Nephron (organoid): ENCODE measurements at regions not wholly inside any gene's neighbourhood (a gene's known extent, or its start where the extent isn't known, plus 50 kb on each side); places are given as distances from the start of the nearest gene placed in this dataset.

Source experiments
- H3K27ac Mint-ChIP-seq, 3 experiments: 2 replicates each; pipeline ENCODE4 v1.8.0; 2020; ENCODE audit warnings: mixed read lengths in 3 of 3, mild to moderate bottlenecking in 2 of 3, moderate library complexity in 1 of 3
- H3K27me3 Mint-ChIP-seq: 2 replicates; pipeline ENCODE4 v1.8.0; 2021; ENCODE audit warnings: low read depth, mild to moderate bottlenecking, moderate library complexity, mixed read lengths
- H3K36me3 Mint-ChIP-seq: 2 replicates; pipeline ENCODE4 v1.8.0; 2020; ENCODE audit warnings: low read depth, mixed read lengths
- H3K4me1 Mint-ChIP-seq: 2 replicates; pipeline ENCODE4 v1.8.0; 2020; ENCODE audit warnings: mixed read lengths
- H3K4me3 Mint-ChIP-seq, 3 experiments: 2 replicates each; pipeline ENCODE4 v1.8.0; 2020; ENCODE audit warnings: mild to moderate bottlenecking in 3 of 3, mixed read lengths in 3 of 3, moderate library complexity in 2 of 3
- H3K9me3 Mint-ChIP-seq: 2 replicates; pipeline ENCODE4 v1.8.0; 2020; ENCODE audit warnings: mixed read lengths
- TF ChIP-seq, protein P1 (sequence below), 3 experiments: fragments of 200-600 bp; sonication (generic); IDR thresholded peaks; one replicate each; pipeline ENCODE4 v1.5.0; 2021; ENCODE audit warnings: antibody characterized with exemption in 3 of 3; ENCODE audit not compliant: unreplicated experiment in 3 of 3

DNA sequence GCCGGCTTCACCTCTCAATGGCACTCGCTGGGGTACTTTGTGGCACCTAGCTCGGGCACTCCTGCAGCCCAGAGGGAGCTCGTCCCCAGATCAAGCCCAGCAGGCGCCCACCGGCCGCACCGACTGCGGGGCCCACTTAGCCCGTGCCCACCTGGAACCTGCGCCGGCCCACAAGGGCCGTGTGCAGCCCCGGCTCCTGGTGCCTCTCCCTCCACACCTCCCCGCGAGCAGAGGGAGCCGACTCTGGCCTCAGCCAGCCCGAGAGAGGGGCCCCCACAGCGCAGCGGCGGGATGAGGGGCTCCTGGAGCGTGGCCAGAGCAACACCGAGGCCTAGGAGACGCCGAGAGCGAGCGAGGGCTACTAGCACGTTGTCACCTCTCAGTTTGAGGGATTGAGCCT, 82.1 kb upstream of the SHISA3 start:
- H3K4me3 Mint-ChIP-seq = no peak overlapping the region
- no peaks in the 10 kb centered on the region for H3K36me3 Mint-ChIP-seq
- TF ChIP-seq, protein P1, sequence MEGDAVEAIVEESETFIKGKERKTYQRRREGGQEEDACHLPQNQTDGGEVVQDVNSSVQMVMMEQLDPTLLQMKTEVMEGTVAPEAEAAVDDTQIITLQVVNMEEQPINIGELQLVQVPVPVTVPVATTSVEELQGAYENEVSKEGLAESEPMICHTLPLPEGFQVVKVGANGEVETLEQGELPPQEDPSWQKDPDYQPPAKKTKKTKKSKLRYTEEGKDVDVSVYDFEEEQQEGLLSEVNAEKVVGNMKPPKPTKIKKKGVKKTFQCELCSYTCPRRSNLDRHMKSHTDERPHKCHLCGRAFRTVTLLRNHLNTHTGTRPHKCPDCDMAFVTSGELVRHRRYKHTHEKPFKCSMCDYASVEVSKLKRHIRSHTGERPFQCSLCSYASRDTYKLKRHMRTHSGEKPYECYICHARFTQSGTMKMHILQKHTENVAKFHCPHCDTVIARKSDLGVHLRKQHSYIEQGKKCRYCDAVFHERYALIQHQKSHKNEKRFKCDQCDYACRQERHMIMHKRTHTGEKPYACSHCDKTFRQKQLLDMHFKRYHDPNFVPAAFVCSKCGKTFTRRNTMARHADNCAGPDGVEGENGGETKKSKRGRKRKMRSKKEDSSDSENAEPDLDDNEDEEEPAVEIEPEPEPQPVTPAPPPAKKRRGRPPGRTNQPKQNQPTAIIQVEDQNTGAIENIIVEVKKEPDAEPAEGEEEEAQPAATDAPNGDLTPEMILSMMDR (IDR thresholded peaks at IDR 0.05; ENCODE audit: unreplicated experiment in 3 of 3) = no peak
- no peak overlapping the region for H3K27ac Mint-ChIP-seq
- no peaks in the 10 kb centered on the region for H3K4me1 Mint-ChIP-seq
- no peaks in the 10 kb centered on the region for H3K9me3 Mint-ChIP-seq
- peaks cover 7% of the 10 kb centered on the region for H3K27me3 Mint-ChIP-seq

- Mint-ChIP-seq H3K4me3 (no peak overlapping the region), H3K27ac (no peak overlapping the region), H3K9me3 (peaks cover 10% of the 10 kb centered on the region), H3K36me3 (no peaks in the 10 kb centered on the region), H3K27me3 (peaks cover 5% of the 10 kb centered on the region), H3K4me1 (peaks cover 4% of the 10 kb centered on the region)
- TF ChIP-seq, protein P1 (IDR thresholded peaks at IDR 0.05; ENCODE audit: unreplicated experiment in 3 of 3) = no peak
Observed at GRCh38 chr4:42320822-42321388, 76.4 kb upstream of the SHISA3 start.

GRCh38 chr4:42326040-42326439, 71.2 kb upstream of the SHISA3 start:
- Mint-ChIP-seq H3K4me3 (no peak overlapping the region), H3K27me3 (no peaks in the 10 kb centered on the region), H3K4me1 (peaks cover 36% of the 10 kb centered on the region), H3K9me3 (peaks cover 8% of the 10 kb centered on the region), H3K27ac (peak overlapping the region; percentile 13 to 80 (median 61)), H3K36me3 (peaks cover under 1% of the 10 kb centered on the region)
- TF ChIP-seq, protein P1 (IDR thresholded peaks at IDR 0.05; ENCODE audit: unreplicated experiment in 3 of 3) = no peak

DNA sequence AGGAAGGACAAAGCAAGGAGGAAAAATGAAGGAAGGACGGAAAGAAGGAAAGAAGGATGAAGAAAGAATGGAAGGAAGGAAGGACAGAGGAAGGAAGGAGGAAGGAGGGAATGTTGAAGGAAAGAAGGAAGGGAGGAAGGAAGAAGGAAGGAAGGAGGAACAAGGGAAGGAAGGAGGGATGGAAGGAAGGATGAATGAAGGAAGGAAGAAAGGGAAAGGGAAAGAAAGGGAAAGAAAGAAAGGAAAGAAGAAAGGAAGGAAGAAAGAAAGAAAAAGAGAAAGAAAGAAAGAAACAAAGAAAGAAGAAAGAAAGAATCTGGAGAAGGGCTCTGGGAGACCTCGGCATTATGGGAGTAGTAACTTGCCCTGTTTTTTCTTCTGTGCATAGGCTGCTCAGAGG, 70.8 kb upstream of the SHISA3 start:
- H3K4me1 Mint-ChIP-seq = peaks cover 40% of the 10 kb centered on the region
- H3K27me3 Mint-ChIP-seq = no peaks in the 10 kb centered on the region
- peaks cover 3% of the 10 kb centered on the region for H3K36me3 Mint-ChIP-seq
- TF ChIP-seq, protein P1 (IDR thresholded peaks at IDR 0.05; ENCODE audit: unreplicated experiment in 3 of 3) = no peak
- peaks cover 5% of the 10 kb centered on the region for H3K9me3 Mint-ChIP-seq
- H3K4me3 Mint-ChIP-seq = no peak overlapping the region
- peak overlapping the region; percentile 13 to 80 (median 61) for H3K27ac Mint-ChIP-seq

DNA sequence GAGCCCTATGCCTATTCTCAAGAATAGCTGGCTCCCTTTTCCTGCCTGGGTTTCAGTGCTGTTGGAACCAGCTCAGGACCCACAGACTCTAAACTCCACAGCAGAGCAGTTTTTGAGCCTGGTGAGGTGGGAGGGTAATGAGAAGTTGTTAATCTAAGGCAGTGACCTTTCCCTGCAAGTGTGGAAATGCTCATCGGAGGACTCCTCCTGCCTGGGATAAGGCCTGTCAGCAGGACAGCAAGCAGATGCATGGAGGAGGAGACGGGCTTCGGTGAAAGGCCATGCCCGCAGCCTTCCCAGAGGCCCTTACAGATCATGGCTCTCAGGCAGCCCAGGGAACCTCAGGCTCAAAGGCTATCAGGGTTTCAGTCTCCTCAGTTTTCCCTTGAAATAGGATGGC, 70.0 kb upstream of the SHISA3 start:
- H3K36me3 Mint-ChIP-seq = peaks cover 3% of the 10 kb centered on the region
- TF ChIP-seq, protein P1 (IDR thresholded peaks at IDR 0.05; ENCODE audit: unreplicated experiment in 3 of 3) = no peak
- no peaks in the 10 kb centered on the region for H3K27me3 Mint-ChIP-seq
- peaks cover 5% of the 10 kb centered on the region for H3K9me3 Mint-ChIP-seq
- H3K4me1 Mint-ChIP-seq = peaks cover 42% of the 10 kb centered on the region
- H3K27ac Mint-ChIP-seq = peak overlapping the region; percentile 63 to 86 (median 74)
- H3K4me3 Mint-ChIP-seq = no peak overlapping the region

GRCh38 chr4:42328978-42329377, 68.3 kb upstream of the SHISA3 start:
- Mint-ChIP-seq H3K4me1 (peaks cover 43% of the 10 kb centered on the region), H3K27me3 (no peaks in the 10 kb centered on the region), H3K36me3 (peaks cover 3% of the 10 kb centered on the region), H3K9me3 (no peaks in the 10 kb centered on the region), H3K4me3 (no peak overlapping the region), H3K27ac (peak overlapping the region; percentile 94 to 98 (median 98))
- TF ChIP-seq, protein P1 (IDR thresholded peaks at IDR 0.05; ENCODE audit: unreplicated experiment in 3 of 3) = no peak
